ENCODE measurements at regions not wholly inside any gene's neighbourhood (a gene's known extent, or its start where the extent isn't known, plus 50 kb on each side); places are given as distances from the start of the nearest gene placed in this dataset.

DNA sequence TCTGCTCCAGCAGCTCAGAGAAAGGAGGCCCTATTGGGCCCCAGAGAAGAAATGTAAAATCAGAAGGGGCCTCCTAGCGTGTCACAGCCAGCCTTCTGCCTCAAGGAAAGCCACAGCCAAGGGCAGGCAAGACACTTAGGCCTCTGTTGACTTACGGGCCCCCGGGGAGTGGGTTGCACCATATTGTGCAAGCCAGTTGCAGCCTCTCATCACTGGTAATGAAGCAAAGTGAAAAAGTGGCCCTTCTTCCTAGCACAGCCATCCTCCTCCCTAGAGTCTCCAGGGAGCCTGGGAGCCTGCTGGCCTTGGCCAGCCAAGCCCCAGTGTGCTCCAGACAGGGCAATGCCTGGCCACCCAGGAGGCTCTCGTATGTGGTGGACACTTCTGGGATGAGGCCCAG lies 56.2 kb upstream of the GDF10 start:
- Histone ChIP-seq H3K36me3 (no peaks in the 10 kb centered on the region), H3K9me3 (no peaks in the 10 kb centered on the region), H3K27me3 (no peaks in the 10 kb centered on the region), H3K4me1 (no peaks in the 10 kb centered on the region), H3K27ac (no peak overlapping the region), H3K4me3 (no peak overlapping the region)
- TF ChIP-seq, protein P1, sequence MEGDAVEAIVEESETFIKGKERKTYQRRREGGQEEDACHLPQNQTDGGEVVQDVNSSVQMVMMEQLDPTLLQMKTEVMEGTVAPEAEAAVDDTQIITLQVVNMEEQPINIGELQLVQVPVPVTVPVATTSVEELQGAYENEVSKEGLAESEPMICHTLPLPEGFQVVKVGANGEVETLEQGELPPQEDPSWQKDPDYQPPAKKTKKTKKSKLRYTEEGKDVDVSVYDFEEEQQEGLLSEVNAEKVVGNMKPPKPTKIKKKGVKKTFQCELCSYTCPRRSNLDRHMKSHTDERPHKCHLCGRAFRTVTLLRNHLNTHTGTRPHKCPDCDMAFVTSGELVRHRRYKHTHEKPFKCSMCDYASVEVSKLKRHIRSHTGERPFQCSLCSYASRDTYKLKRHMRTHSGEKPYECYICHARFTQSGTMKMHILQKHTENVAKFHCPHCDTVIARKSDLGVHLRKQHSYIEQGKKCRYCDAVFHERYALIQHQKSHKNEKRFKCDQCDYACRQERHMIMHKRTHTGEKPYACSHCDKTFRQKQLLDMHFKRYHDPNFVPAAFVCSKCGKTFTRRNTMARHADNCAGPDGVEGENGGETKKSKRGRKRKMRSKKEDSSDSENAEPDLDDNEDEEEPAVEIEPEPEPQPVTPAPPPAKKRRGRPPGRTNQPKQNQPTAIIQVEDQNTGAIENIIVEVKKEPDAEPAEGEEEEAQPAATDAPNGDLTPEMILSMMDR (IDR thresholded peaks at IDR 0.05) = no peak
- DNase-seq (no peak), ATAC-seq (no peak)
- intact Hi-C loops (cut with DNase I) = no loop called here

DNA sequence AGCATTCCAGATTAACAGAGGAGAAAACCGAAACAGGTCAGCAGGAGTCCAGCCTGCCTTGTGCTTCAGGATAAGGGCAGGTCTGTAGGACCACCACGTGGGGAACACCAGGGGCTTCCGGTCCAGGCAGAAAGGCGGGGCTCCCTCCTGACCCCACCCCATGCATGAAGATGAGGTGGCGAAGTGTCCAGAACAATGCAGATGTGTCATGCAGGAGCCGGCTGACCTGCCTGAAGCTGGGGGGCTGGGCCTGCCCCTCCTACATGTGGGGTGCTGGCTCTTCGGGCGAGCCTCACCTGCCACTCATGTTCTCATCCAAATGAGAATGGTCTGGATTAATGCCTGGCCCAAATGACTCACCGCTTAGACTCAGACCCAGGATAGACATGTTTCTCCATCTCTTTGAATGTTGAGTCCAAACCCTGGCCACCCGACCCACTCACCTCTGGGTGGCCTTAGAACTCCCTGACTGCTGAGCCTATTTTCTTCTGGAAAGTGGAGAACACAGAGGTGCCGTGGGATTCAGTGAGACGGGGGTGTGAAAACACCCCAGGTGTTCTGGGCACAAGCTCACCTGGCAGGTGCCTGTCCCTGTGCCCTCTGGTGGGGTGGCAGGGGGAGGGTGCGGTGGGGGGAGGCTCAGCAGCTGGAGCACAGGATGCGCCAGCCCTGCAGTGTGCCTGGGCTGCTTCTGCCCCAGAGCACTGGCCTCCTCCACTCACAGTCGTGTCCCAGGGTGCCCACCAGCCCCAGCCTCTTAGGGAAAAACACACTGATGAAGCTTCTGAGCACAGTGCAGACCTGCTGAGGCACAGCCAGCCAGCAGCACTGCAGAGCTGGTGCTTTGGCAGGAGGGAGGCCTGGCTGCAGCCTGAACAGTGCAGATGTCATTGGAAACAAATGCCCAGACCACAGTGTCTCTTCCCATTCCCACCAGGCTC lies 55.2 kb upstream of the GDF10 start:
- Histone ChIP-seq H3K27me3 (no peaks in the 10 kb centered on the region), H3K9me3 (no peaks in the 10 kb centered on the region), H3K4me3 (no peak overlapping the region), H3K4me1 (no peaks in the 10 kb centered on the region), H3K27ac (no peak overlapping the region), H3K36me3 (no peaks in the 10 kb centered on the region)
- ATAC-seq (no peak), DNase-seq (no peak)
- TF ChIP-seq, protein P1 (IDR thresholded peaks at IDR 0.05) = no peak
- intact Hi-C loops (cut with DNase I) = no loop called here

DNA sequence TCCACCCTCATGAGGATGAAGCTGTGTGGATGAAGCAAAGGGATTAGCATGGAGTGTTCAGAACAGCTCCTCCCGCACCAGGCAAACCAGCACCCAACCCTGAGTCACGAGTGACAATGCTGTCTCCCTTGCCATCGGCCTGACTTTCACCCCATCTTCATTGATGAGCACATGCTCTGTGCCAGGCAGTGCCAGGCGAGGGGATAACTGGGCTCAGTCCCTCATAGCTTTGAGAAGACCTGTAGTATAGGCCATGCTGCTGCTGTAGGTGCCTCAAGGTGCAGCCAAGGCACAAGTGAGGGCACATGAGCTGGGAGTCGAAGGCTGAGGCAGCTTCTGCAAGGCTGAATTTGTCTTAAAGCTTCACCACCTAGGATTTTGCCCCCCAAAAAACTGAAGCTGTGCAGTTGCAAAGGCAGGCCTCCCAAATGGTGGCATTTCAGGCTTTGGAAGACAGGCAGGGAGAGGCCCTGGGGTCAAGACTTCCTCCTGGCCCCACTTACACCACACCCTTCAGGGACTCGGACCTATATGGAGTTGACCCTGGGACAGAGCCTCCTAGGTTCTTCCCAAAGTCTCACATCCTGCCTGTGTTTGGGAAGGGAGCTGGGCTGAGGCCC lies 54.2 kb upstream of the GDF10 start:
- DNase-seq = no peak
- Histone ChIP-seq H3K27me3 (no peaks in the 10 kb centered on the region), H3K9me3 (no peaks in the 10 kb centered on the region), H3K36me3 (no peaks in the 10 kb centered on the region), H3K27ac (no peak overlapping the region), H3K4me1 (no peaks in the 10 kb centered on the region), H3K4me3 (no peak overlapping the region)
- intact Hi-C loops (cut with DNase I) = no loop called here
- TF ChIP-seq, protein P1 (IDR thresholded peaks at IDR 0.05) = no peak
- no peak for ATAC-seq

DNA sequence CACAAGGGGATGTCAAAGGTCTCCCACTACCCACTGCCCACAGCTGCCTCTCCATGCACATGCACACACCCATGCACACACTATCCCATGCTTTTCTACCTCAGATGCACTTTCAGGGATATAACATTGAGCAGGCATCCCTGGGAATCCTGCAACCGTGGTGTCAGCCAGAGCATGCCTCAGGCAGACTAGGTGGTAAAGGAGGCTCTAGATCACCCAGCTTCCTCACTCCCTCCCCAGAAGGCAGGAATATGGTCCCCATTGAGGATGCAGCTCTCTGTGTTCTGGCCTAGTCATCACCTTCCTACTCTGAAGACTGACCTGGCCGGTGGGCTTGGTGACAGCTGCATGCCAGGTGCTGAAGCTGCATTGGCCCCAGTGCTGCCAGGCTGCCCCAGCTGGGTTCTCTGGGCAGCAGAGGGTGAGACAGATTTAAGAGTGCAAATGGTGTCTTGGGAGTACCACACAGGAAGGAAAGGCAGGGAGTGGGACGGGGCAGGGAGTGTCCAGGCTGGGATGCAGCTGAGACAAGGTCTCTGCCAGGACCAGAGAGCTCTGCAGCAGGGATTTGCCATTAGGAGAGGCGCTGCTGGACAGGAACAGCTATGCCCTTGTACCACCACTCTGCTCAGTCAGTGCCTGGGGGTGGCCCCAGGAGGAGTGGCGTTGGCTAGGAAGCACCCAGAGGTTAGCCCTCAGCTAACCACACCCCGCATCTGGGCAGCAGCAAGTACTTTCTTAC lies 53.4 kb upstream of the GDF10 start:
- Histone ChIP-seq H3K4me3 (no peak overlapping the region), H3K4me1 (no peaks in the 10 kb centered on the region), H3K36me3 (no peaks in the 10 kb centered on the region), H3K27me3 (no peaks in the 10 kb centered on the region), H3K9me3 (no peaks in the 10 kb centered on the region), H3K27ac (no peak overlapping the region)
- intact Hi-C loops (cut with DNase I) = no loop called here
- DNase-seq (no peak), ATAC-seq (no peak)
- TF ChIP-seq, protein P1 (IDR thresholded peaks at IDR 0.05) = no peak
